ENCODE measurements at regions not wholly inside any gene's neighbourhood (a gene's known extent, or its start where the extent isn't known, plus 50 kb on each side); places are given as distances from the start of the nearest gene placed in this dataset.

DNA sequence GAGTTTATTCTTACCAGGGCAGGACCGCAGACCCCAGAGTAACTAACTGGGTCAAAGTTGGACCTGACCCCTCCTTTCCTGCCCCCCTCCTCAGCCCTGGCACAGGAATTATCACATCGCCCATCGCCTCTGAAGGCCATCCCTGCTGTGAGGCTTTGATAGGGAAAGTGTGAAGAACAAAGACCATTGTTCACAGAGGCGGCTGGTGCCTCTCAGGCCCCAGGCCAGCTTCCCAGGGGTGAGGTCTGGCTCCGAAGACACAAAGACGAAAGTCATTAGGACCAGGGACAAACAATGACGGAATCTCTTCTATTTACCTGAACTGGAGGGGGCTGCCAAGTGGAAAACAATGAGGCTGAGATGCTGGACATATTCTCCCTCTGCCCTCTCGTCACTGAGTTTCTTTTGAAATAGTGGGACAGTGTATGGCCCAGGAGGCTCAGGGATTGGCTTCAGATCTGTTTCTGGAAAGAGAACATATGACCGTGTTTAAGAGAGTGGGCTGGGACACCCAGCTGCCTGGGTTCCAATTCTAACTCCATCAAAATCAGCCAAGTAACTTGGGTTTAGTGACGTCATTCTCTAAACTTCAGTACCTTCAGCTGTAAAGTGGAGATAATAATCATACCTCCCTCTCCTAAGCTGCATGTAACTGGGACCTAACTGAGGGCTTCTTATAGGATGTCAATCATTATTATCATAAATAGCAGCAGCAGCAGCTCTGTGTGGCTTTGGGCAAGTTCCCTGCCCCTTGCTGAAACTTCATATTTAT lies 769.4 kb downstream of the MED13L start:
- no peak for TF ChIP-seq CTCF (IDR thresholded peaks at IDR 0.05)
- TF ChIP-seq POLR2AphosphoS5 (IDR thresholded peaks at IDR 0.05): no peak
- TF ChIP-seq POLR2A (IDR thresholded peaks at IDR 0.05): no peak
